D721Med (cell line): ENCODE measurements at regions not wholly inside any gene's neighbourhood (a gene's known extent, or its start where the extent isn't known, plus 50 kb on each side); places are given as distances from the start of the nearest gene placed in this dataset.
A peak's percentile ranks its signal among the peaks of the same experiment; 100 is the strongest.

Source experiments
- DNase-seq: peaks from one replicate; pipeline ENCODE4 v3.0.0; 2011; ENCODE audit warnings: low spot score; ENCODE audit not compliant: insufficient read length
- FAIRE-seq: peaks from 2 replicates; lab custom pipeline; 2011; peaks lifted over from hg19 to GRCh38; lab: Jason Lieb, UNC
- CTCF ChIP-seq: IDR thresholded peaks from 2 replicates; pipeline ENCODE4 v1.5.1; 2012; ENCODE audit warnings: mild to moderate bottlenecking, control low read depth; ENCODE audit not compliant: insufficient read depth; ENCODE audit errors: missing control alignments

GRCh38 chr1:87853576-87854351, 525.1 kb downstream of the LMO4 start:
- no peak for FAIRE-seq
- TF ChIP-seq CTCF, result no peak
- no peak for DNase-seq

DNA sequence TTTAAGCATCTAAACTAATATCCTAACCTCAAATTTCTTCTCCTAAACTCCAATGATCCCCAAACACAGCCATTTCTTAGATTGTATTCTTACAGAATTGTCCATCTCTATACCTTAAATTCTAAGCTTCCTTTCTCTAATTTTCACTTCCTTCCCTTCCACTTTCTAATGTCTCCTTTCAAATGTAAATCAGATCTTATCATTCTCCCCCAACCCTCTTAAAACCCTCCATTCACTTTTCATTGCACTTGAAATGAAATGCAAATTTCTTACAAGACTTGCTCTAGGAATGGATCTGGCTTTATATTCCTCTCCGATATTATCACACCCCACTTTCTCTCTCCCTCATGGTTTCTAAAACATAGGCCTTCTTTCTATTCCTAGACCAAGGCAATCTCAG, 534.6 kb downstream of the LMO4 start:
- FAIRE-seq (no peak), DNase-seq (no peak)
- TF ChIP-seq CTCF, result no peak

DNA sequence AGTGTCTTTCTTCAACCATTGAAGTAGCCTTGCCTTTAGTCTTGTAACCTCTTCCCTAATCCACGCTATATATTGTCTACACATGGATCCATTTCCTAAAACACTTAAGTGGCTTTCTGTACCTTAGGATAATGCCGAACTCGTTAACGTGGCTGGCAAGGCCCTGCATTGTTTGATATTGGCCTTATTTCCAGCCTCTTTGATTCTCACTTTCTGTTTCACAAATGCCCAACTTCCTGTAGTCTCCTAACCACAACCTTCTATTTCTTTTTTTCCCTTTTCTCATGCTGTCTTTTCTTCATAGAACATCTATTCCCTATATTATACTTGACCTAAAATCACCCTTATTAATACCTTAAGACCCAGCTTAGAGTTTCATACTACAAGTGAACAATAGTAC, 536.0 kb downstream of the LMO4 start:
- DNase-seq (no peak), FAIRE-seq (peak; percentile 60)
- TF ChIP-seq CTCF, result no peak

GRCh38 chr1:87866416-87866815, 537.7 kb downstream of the LMO4 start:
- DNase-seq, result no peak
- FAIRE-seq, result no peak
- TF ChIP-seq CTCF, result no peak

DNA sequence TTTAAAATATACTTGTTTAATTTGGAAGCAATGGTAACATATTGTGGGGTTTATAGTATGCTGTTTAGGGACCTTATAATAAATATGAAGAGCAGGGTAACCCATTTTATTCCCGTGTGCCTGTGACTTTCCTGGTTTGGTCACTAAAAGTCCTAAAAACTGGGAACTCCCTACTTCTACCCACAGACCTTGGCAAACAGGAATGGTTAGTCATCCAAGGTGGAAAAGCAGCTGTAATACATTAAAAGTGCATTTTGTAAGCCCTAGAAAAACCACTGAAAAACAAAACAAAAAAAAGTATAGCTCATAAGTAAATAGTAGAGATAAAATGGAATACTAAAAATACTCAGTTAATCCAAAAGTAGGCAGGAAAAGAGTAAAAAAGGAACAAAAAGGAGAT, 538.9 kb downstream of the LMO4 start:
- no peak for DNase-seq
- no peak for FAIRE-seq
- no peak for TF ChIP-seq CTCF

DNA sequence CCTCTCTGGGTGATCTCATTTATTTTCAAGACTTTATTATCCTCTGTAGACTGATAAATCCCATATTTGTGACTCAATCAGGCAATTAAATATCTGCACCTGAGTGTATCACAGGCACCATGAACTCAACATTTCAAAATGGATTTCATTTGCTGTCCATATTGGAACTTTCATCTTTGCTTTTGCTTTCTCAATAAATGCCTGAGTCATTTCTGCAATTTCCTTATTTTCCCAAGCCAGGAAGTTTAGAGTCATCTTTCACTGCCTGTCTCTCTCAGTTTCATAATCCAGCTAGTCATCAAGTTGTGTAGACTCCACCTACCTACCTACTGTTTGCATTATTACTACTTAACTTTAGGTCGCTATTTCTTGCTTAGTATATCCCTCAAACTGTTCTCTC, 540.9 kb downstream of the LMO4 start:
- DNase-seq (no peak), FAIRE-seq (no peak)
- no peak for TF ChIP-seq CTCF

- FAIRE-seq (no peak), DNase-seq (no peak)
- TF ChIP-seq CTCF, result no peak
Observed at GRCh38 chr1:87872189-87872588, 543.5 kb downstream of the LMO4 start.
